Small intestine (tissue), 7 donors: ENCODE measurements at regions not wholly inside any gene's neighbourhood (a gene's known extent, or its start where the extent isn't known, plus 50 kb on each side); places are given as distances from the start of the nearest gene placed in this dataset.

Experiments used
- DNase-seq, 2 donors: peaks; one replicate each; pipeline versions ENCODE4 v3.0.0 to v3.0.0-alpha.2; 2013
- FAIRE-seq: peaks from 2 replicates; lab custom pipeline; 2012; peaks lifted over from hg19 to GRCh38; lab: Jason Lieb, UNC
- H3K27ac ChIP-seq, 3 donors: one replicate each; pipeline ENCODE4 v1.5.1; 2013; ENCODE audit warnings: low read length in 2 of 3, mild to moderate bottlenecking in 2 of 3, control low read depth in 1 of 3, inconsistent platforms in 1 of 3, low read depth in 1 of 3, moderate library complexity in 1 of 3
- H3K27me3 ChIP-seq, 3 donors: one replicate each; pipeline ENCODE4 v1.6.1; 2013; ENCODE audit warnings: low read length in 3 of 3, inconsistent platforms in 1 of 3; ENCODE audit not compliant: control insufficient read depth in 3 of 3, insufficient read depth in 3 of 3
- H3K36me3 ChIP-seq, 3 donors: one replicate each; pipeline ENCODE4 v1.6.1; 2013; ENCODE audit warnings: low read length in 3 of 3, inconsistent platforms in 1 of 3, low read depth in 1 of 3, mild to moderate bottlenecking in 1 of 3, moderate library complexity in 1 of 3; ENCODE audit not compliant: control insufficient read depth in 3 of 3, insufficient read depth in 2 of 3
- H3K4me1 ChIP-seq, 3 donors: one replicate each; pipeline ENCODE4 v1.6.1; 2013; ENCODE audit warnings: low read length in 2 of 3, inconsistent platforms in 1 of 3, low read depth in 1 of 3, mild to moderate bottlenecking in 1 of 3, moderate library complexity in 1 of 3; ENCODE audit not compliant: control insufficient read depth in 3 of 3, insufficient read depth in 2 of 3
- H3K4me3 ChIP-seq, 3 donors: one replicate each; pipeline ENCODE4 v1.5.1; 2013; ENCODE audit warnings: low read length in 3 of 3, control low read depth in 1 of 3, inconsistent platforms in 1 of 3, low read depth in 1 of 3, mild to moderate bottlenecking in 1 of 3, moderate library complexity in 1 of 3
- H3K9me3 ChIP-seq, 2 donors: one replicate each; pipeline ENCODE4 v1.6.1; 2013; ENCODE audit warnings: low read depth in 1 of 2, low read length in 1 of 2; ENCODE audit not compliant: control insufficient read depth in 2 of 2, insufficient read depth in 1 of 2
- WGBS, 3 donors: extraction: QIAGEN DNeasy Blood & Tissue Kit; methylation state at CpG; one replicate each; pipeline ENCODE4 v1.1.7; 2013; 5-methylcytosine and 5-hydroxymethylcytosine counted together
- donor health status: healthy with polysubstance abuse.
- donor health status: control.
- donor health status: control.
- donor health status: Bipolar disorder and iron deficiency.
- donor health status: healthy.

DNA sequence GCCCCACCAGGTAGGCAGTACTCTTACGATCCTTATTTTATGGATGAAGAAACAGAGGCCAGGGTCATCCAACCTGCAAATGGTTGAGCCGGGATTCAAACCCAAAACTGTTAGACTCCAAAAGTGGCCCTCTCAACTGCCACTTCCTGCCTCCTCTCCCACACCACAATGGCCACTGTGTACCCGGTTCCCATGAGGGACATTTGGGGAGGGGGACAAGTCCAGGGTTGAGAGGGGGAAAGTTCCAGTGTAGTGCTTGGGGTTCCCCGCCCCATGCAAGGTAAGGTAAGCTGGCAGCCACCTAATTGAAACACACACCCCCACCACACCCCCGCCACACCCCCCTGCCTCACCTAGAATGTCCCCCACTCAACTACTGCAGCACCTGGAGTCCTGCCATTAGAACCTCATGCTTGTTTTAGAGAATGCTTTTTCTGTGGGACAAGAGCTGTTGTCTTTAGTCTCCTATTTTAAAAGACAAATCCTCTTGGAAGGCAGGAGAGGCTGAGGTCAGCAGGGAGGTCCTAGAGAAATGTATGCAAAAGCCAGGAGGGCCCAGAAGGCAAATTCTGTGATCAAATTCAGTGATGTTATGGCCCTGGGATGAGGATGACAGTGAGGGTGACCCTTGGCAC, 145.2 kb downstream of the ZFP36L2 start:
- Histone ChIP-seq H3K36me3 (peaks cover 0 to 3% (median 0%) of the 10 kb centered on the region in 3 donors), H3K27me3 (no peaks in the 10 kb centered on the region), H3K9me3 (no peaks in the 10 kb centered on the region), H3K4me3 (no peak overlapping the region), H3K4me1 (peaks cover 0 to 36% (median 0%) of the 10 kb centered on the region in 3 donors), H3K27ac (no peak overlapping the region)
- no peak for DNase-seq
- no peak for FAIRE-seq
- 87 to 89% (median 88%) methylated on average over 5 of the region's 5 CpGs for WGBS, 3 donors

- FAIRE-seq: no peak
- Histone ChIP-seq H3K27ac (no peak overlapping the region), H3K27me3 (no peaks in the 10 kb centered on the region), H3K4me3 (no peak overlapping the region), H3K4me1 (peaks cover 0 to 38% (median 2%) of the 10 kb centered on the region in 3 donors), H3K9me3 (no peaks in the 10 kb centered on the region), H3K36me3 (peaks cover 0 to 3% (median 0%) of the 10 kb centered on the region in 3 donors)
- WGBS, 3 donors: 92 to 95% (median 95%) methylated on average over 11 of the region's 11 CpGs
- no peak for DNase-seq
These were observed 145.8 kb downstream of the ZFP36L2 start for GRCh38 chr2:43080571-43081021.

DNA sequence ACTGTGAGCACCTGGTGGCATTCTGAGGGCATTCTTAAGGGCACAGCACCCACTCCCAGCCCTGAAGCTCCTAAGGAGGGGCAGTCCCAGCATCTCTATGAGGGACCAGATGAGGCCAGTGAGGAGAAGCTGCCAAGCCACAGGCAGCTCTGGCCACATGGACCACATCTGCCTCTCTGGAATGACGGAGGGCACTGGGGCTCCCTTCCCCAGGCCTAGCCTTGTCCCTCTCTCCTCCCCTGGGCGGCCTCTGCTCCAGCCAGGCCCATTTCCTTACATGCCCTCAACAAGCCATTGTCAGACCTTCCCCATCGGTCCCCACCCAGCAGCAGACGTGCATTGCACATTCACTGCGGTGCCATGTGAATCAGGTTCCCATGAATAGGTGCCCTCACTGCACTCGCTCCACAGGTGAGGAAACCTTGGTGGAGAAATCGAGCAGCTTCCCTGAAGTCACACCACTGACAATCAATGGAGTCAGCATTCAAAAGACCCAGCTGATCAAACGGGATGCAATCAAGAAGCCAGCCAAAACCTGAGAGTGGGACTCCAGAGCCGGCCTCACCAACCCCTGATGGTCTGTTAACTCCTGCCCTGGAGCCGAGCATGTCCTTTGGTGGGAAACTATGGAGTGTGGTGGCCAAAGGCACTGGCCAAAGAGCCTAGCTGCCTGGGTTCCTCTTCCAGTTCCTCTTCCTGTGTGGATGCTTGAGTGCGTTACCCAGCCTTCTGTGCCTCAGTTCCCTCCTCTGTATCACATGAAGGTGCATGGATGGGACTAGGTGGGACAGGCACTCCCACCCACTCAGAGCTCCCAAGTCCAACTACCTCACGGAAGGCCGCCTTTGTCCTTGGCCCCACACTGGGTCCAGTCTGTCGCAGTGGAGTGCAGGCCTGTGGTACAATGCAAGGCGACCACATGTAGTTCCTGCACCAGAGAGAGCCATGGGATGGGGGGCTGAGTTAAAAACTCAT, 147.3 kb downstream of the ZFP36L2 start:
- Histone ChIP-seq H3K4me1 (peaks cover 0 to 46% (median 7%) of the 10 kb centered on the region in 3 donors), H3K27ac (no peak overlapping the region), H3K36me3 (peaks cover 0 to 3% (median 0%) of the 10 kb centered on the region in 3 donors), H3K4me3 (no peak overlapping the region), H3K9me3 (no peaks in the 10 kb centered on the region), H3K27me3 (no peaks in the 10 kb centered on the region)
- DNase-seq: no peak
- WGBS, 3 donors: 79 to 96% (median 88%) methylated on average over 15 of the region's 15 CpGs
- FAIRE-seq: no peak

DNA sequence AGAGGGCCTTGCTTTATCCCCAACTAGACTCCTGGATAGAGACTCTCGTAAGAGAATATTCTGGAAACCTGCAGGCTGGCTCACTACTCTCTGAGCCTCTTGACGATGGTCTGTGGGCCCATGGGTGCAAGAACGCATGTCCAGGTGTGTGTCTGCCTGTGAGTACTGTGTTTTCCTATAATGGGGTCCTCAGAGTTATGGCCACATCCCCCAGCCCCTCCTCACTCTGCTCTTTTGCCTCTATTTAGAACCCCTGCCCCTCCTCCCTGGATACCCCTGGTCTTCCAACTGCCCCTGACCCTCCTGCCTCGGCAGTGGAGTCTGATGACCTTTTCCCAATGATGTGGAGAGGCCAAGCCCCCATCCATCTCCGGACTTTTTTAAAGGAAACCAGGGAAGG, 148.1 kb downstream of the ZFP36L2 start:
- DNase-seq: no peak
- no peaks in the 10 kb centered on the region for H3K9me3 ChIP-seq
- WGBS, 3 donors: 83 to 95% (median 89%) methylated on average over 5 of the region's 5 CpGs
- no peak overlapping the region for H3K27ac ChIP-seq
- no peak overlapping the region for H3K4me3 ChIP-seq
- FAIRE-seq: no peak
- peaks cover 2 to 50% (median 12%) of the 10 kb centered on the region in 3 donors for H3K4me1 ChIP-seq
- H3K27me3 ChIP-seq: no peaks in the 10 kb centered on the region
- peaks cover 0 to 3% (median 0%) of the 10 kb centered on the region in 3 donors for H3K36me3 ChIP-seq

- no peak for DNase-seq
- Histone ChIP-seq H3K4me1 (peaks cover 2 to 49% (median 12%) of the 10 kb centered on the region in 3 donors), H3K9me3 (no peaks in the 10 kb centered on the region), H3K27ac (no peak overlapping the region), H3K4me3 (no peak overlapping the region), H3K27me3 (no peaks in the 10 kb centered on the region), H3K36me3 (peaks cover 0 to 3% (median 0%) of the 10 kb centered on the region in 3 donors)
- 80 to 91% (median 88%) methylated on average over 1 of the region's 1 CpG for WGBS, 3 donors
- FAIRE-seq: no peak
These were observed 148.5 kb downstream of the ZFP36L2 start for GRCh38 chr2:43077876-43078275.

GRCh38 chr2:43076676-43077075, 149.7 kb downstream of the ZFP36L2 start:
- Histone ChIP-seq H3K9me3 (no peaks in the 10 kb centered on the region), H3K4me1 (peaks cover 2 to 45% (median 12%) of the 10 kb centered on the region in 3 donors), H3K36me3 (peaks cover 0 to 5% (median 0%) of the 10 kb centered on the region in 3 donors), H3K27me3 (no peaks in the 10 kb centered on the region), H3K27ac (no peak overlapping the region), H3K4me3 (no peak overlapping the region)
- WGBS, 3 donors: 89 to 95% (median 94%) methylated on average over 5 of the region's 5 CpGs
- no peak for FAIRE-seq
- DNase-seq: no peak

DNA sequence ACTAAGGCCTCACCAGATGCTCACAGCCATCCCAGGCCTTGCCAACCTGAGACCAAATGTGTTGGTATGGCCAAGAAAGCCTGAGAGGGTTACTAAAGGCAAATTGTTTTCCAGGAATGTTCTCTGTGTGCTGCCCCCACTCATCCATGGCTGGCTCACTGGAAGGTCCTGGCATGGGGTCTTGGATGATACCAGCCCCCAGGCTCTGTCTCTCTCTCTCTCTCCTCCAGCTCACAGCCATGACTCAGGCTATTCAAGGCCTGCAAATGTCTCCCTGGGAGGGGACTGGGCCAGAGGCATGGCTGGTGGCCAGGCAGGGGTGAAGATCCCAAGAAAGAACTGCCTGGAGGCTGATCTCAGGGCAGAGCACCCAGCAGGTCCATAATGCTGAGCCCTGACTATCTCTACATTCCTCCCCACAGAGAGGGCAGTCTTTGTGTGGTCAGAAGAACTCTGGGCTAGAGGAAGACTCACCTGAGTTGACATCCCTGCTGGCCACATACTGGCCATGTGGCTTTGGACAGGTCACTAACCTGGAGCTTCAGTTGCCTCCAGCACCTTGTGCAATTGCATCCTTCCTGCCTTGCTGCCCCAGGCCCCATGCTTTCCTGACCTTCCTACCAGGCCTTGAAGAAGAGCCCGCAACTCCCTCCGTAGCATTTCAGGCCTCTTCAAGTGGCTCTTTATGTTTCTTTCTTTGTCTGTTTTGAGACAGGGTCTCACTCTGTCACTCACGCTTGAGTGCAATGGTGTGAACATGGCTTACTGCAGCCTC, 150.4 kb downstream of the ZFP36L2 start:
- Histone ChIP-seq H3K9me3 (no peaks in the 10 kb centered on the region), H3K27ac (peak overlapping the region in 2 of 3 donors; percentile 31 to 77), H3K36me3 (peaks cover 0 to 5% (median 0%) of the 10 kb centered on the region in 3 donors), H3K27me3 (no peaks in the 10 kb centered on the region), H3K4me1 (peaks cover 2 to 52% (median 12%) of the 10 kb centered on the region in 3 donors), H3K4me3 (no peak overlapping the region)
- FAIRE-seq: no peak
- WGBS, 3 donors: 96 to 100% (median 97%) methylated on average over 3 of the region's 3 CpGs
- DNase-seq: no peak
